ENCODE measurements at regions not wholly inside any gene's neighbourhood (a gene's known extent, or its start where the extent isn't known, plus 50 kb on each side); places are given as distances from the start of the nearest gene placed in this dataset.

GRCh38 chr4:142974328-142974727 is 128.2 kb upstream of the INPP4B start:
- TF ChIP-seq CTCF (IDR thresholded peaks at IDR 0.05) (no peak), ZFX (IDR thresholded peaks at IDR 0.05; ENCODE audit: borderline replicate concordance) (no peak)

All from 22Rv1 (cell line).